ENCODE measurements at regions not wholly inside any gene's neighbourhood (a gene's known extent, or its start where the extent isn't known, plus 50 kb on each side); places are given as distances from the start of the nearest gene placed in this dataset.

GRCh38 chr16:85998868-85999729, 100.1 kb downstream of the IRF8 start:
- H3K79me2 ChIP-seq (ENCODE audit: low read depth), result no peaks in the 10 kb centered on the region
- no peak for DNase-seq (ENCODE audit: low spot score)
- no peaks in the 10 kb centered on the region for H3F3A ChIP-seq (ENCODE audit: low read depth)
- H3K27me3 Mint-ChIP-seq (ENCODE audit: insufficient read depth, low read depth), result peaks cover 13% of the 10 kb centered on the region
- TF ChIP-seq EZH2phosphoT487 (IDR thresholded peaks at IDR 0.05) (no peak), CTCF (IDR thresholded peaks at IDR 0.05) (no peak), EZH2 (IDR thresholded peaks at IDR 0.05) (no peak)
- no peaks in the 10 kb centered on the region for H3K27me3 ChIP-seq
- peaks cover 15% of the 10 kb centered on the region for H3K4me1 Mint-ChIP-seq
- H3K27ac ChIP-seq, result no peak overlapping the region
- no peak overlapping the region for H3K4me3 ChIP-seq
- peaks cover 9% of the 10 kb centered on the region for H3K4me1 ChIP-seq
- H4K20me1 ChIP-seq (ENCODE audit: low read depth), result no peaks in the 10 kb centered on the region
- no peak overlapping the region for H3K4me2 ChIP-seq
- no peak overlapping the region for H3K27ac Mint-ChIP-seq
- no peaks in the 10 kb centered on the region for H3K36me3 Mint-ChIP-seq
- no peaks in the 10 kb centered on the region for H3K9me3 ChIP-seq (ENCODE audit: low read depth)
- no peak overlapping the region for H3K9ac ChIP-seq
- no peaks in the 10 kb centered on the region for H3K36me3 ChIP-seq
- no peaks in the 10 kb centered on the region for H3K9me3 Mint-ChIP-seq
- no peak overlapping the region for H3K4me3 Mint-ChIP-seq
- peak overlapping the region; percentile 17 for H2AFZ ChIP-seq (replicated peaks)

GRCh38 chr16:85999778-86000177, 100.8 kb downstream of the IRF8 start:
- Histone ChIP-seq H3K4me3 (no peak overlapping the region), H3K9me3 (ENCODE audit: low read depth) (no peaks in the 10 kb centered on the region), H3K36me3 (no peaks in the 10 kb centered on the region), H3K4me1 (peaks cover 6% of the 10 kb centered on the region), H3K27me3 (no peaks in the 10 kb centered on the region), H2AFZ (replicated peaks) (no peak overlapping the region), H4K20me1 (ENCODE audit: low read depth) (no peaks in the 10 kb centered on the region), H3K27ac (no peak overlapping the region), H3F3A (ENCODE audit: low read depth) (no peaks in the 10 kb centered on the region), H3K4me2 (no peak overlapping the region), H3K9ac (no peak overlapping the region), H3K79me2 (ENCODE audit: low read depth) (no peaks in the 10 kb centered on the region)
- no peak for DNase-seq (ENCODE audit: low spot score)
- H3K9me3 Mint-ChIP-seq, result no peaks in the 10 kb centered on the region
- H3K4me3 Mint-ChIP-seq, result no peak overlapping the region
- H3K36me3 Mint-ChIP-seq, result no peaks in the 10 kb centered on the region
- TF ChIP-seq EZH2 (IDR thresholded peaks at IDR 0.05) (no peak), EZH2phosphoT487 (IDR thresholded peaks at IDR 0.05) (no peak), CTCF (IDR thresholded peaks at IDR 0.05) (no peak)
- H3K27ac Mint-ChIP-seq, result no peak overlapping the region
- H3K4me1 Mint-ChIP-seq, result peaks cover 12% of the 10 kb centered on the region
- peaks cover 10% of the 10 kb centered on the region for H3K27me3 Mint-ChIP-seq (ENCODE audit: insufficient read depth, low read depth)

- no peaks in the 10 kb centered on the region for H3K36me3 Mint-ChIP-seq
- Histone ChIP-seq H3F3A (ENCODE audit: low read depth) (no peaks in the 10 kb centered on the region), H3K79me2 (ENCODE audit: low read depth) (no peaks in the 10 kb centered on the region), H3K4me3 (no peak overlapping the region), H3K9ac (no peak overlapping the region), H3K4me2 (no peak overlapping the region), H3K9me3 (ENCODE audit: low read depth) (no peaks in the 10 kb centered on the region), H3K27ac (no peak overlapping the region), H4K20me1 (ENCODE audit: low read depth) (no peaks in the 10 kb centered on the region), H2AFZ (replicated peaks) (no peak overlapping the region), H3K27me3 (peaks cover 15% of the 10 kb centered on the region), H3K36me3 (no peaks in the 10 kb centered on the region), H3K4me1 (no peaks in the 10 kb centered on the region)
- no peaks in the 10 kb centered on the region for H3K9me3 Mint-ChIP-seq
- peaks cover 5% of the 10 kb centered on the region for H3K4me1 Mint-ChIP-seq
- H3K27ac Mint-ChIP-seq, result no peak overlapping the region
- DNase-seq (ENCODE audit: low spot score), result no peak
- no peak overlapping the region for H3K4me3 Mint-ChIP-seq
- TF ChIP-seq CTCF (IDR thresholded peaks at IDR 0.05) (no peak), EZH2 (IDR thresholded peaks at IDR 0.05) (no peak), EZH2phosphoT487 (IDR thresholded peaks at IDR 0.05) (no peak)
- peaks cover 9% of the 10 kb centered on the region for H3K27me3 Mint-ChIP-seq (ENCODE audit: insufficient read depth, low read depth)
These were observed 103.4 kb downstream of the IRF8 start for GRCh38 chr16:86002178-86002900.

Measured in neural progenitor cell (in vitro differentiated cells).